HTR-8/SVneo (cell line): ENCODE measurements at regions not wholly inside any gene's neighbourhood (a gene's known extent, or its start where the extent isn't known, plus 50 kb on each side); places are given as distances from the start of the nearest gene placed in this dataset.

Experiments
- DNase-seq: peaks from one replicate; pipeline ENCODE4 v3.0.0; 2011; ENCODE audit warnings: low spot score, mixed read lengths; ENCODE audit not compliant: insufficient read length
- FAIRE-seq: peaks from 2 replicates; lab custom pipeline; 2011; peaks lifted over from hg19 to GRCh38; lab: Jason Lieb, UNC

DNA sequence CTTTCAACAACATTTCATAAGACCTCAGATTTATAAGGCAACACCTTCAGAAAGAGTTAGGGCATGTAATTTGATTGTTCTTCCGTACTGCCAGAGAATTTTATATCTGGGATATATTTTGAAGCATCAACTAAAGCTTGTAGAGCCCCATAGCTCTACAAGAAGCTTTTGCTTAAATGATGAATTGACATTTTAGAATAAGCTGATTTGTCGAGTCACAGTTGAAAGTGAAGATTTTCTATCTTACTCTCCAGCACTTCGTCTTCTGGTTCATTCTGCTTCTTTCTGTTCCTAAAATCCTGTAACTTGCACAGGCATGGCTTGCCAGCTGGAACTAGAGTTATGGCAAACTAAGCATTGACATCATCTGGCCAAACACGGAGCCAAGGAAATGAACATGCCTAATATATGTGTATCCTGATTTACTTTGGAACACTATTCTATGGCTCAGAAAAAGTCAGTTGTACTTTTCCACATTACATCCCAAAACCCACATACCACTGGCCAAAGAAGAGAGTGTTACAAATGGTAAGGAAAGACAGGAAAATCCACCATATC lies 68.6 kb upstream of the MAST4 start:
- no peak for DNase-seq
- FAIRE-seq: no peak

DNA sequence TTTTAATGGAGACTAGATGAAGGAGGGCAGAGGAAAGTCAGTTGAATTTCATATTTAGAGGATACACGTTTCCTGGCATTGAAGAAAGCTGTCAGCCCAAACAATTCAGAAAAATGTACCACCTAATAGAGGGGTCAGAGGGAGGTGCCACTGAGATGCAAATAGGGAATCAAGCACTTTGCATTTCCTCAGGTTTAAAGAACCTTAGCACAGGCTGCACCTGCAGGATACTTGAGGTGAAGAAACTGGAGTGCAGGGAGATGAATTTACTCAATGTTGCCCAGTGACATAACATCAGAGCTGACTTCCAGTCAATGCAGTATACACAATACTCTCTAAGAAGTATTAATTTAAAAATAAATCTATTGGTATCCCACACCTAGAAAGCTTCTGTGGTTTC lies 67.0 kb upstream of the MAST4 start:
- FAIRE-seq (no peak), DNase-seq (no peak)

DNA sequence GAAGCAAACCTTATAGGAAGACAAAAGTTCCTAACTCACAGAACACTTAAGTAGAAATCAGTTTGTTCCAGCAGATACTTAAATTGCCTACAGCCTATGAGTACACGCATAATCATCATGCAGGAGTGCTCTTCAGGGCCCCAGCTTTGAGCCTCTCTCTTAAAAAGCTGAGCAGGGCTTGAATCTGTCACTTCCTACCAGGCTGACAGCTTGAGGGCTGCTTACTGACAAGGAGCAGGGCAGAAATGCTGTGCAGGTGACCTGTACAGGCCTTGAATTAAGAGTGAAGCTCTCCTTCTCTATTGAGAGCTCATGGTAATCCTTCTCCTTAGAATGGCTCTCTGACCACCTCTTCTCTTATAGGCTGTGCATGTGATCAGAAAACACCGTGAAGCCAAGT lies 66.5 kb upstream of the MAST4 start:
- FAIRE-seq (no peak), DNase-seq (no peak)

GRCh38 chr5:66538126-66538525 lies 58.1 kb upstream of the MAST4 start:
- FAIRE-seq: no peak

DNA sequence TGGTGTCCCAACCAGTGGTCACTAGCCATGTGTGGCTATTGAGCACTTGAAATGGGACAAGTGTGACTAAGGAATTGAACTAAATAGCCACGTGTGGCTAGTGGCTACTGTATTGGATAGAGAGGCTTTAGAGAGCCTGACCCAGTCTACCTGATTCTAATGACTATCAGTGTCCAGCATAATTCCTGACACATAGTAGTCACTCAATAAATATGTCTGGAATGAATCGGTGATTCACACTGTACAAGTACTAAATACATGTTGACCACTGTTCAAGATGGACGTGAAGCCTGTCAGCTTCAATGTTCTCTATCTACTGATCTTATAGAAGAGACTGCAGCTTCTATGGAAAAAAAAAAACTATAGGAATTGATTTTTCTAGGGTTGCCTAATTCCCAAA lies 57.7 kb upstream of the MAST4 start:
- FAIRE-seq (no peak), DNase-seq (no peak)

More at GRCh38 chr5:66538126-66538525, 58.1 kb upstream of the MAST4 start:
- no peak for DNase-seq

DNA sequence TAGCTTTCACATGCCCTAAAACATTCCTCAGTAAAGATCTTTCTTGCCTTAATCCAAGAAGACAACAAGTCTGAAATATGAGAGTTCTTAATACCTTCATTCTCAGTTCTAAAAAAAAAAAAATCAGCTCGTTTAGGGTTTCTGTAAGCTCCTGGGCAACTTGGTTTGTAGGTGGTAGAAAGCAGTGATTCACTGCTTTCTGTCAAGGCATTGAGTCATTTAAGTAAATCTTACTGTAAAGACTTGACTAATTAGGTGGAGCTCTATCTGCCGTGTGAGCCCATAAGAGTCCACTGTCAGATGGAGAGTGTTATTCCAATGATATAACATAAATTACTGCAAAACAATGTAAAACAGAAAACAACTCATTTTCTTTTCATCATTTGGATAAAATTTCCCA lies 56.1 kb upstream of the MAST4 start:
- no peak for FAIRE-seq
- DNase-seq: no peak

GRCh38 chr5:66542711-66543110 lies 53.5 kb upstream of the MAST4 start:
- DNase-seq (no peak), FAIRE-seq (no peak)
